Activated CD8-positive, alpha-beta T cell treated with anti-CD3 and anti-CD28 coated beads, Interleukin-2, amount 10 ng/mL, durations not matched to agents 7 days and 5 days (primary cell): ENCODE measurements at regions not wholly inside any gene's neighbourhood (a gene's known extent, or its start where the extent isn't known, plus 50 kb on each side); places are given as distances from the start of the nearest gene placed in this dataset.

Source experiments
- ATAC-seq: fragments of 150-1000 bp; cut with Tn5 transposase; one replicate; pipeline ENCODE4 v1.10.0; 2021; ENCODE audit warnings: moderate library complexity
- CTCF ChIA-PET: fragments of 350-600 bp; sonication (Branson Sonifier 250); formaldehyde crosslinking; loops from one replicate; lab custom pipeline; 2021; ENCODE audit warnings: antibody characterized with exemption; lab: Charles Lee
- POLR2A ChIA-PET: fragments of 350-600 bp; sonication (Branson Sonifier 250); formaldehyde crosslinking; loops from one replicate; lab custom pipeline; 2021; ENCODE audit warnings: antibody characterized with exemption; lab: Charles Lee
- DNase-seq: peaks from one replicate; pipeline ENCODE4 v3.0.0-alpha.2; 2020
- H3K27ac Mint-ChIP-seq: one replicate; pipeline ENCODE4 v1.8.0; 2021; ENCODE audit warnings: mild to moderate bottlenecking, mixed read lengths
- H3K27me3 Mint-ChIP-seq: one replicate; pipeline ENCODE4 v1.8.0; 2021; ENCODE audit warnings: low read depth, mixed read lengths
- H3K36me3 Mint-ChIP-seq: one replicate; pipeline ENCODE4 v1.8.0; 2021; ENCODE audit warnings: low read depth, mixed read lengths
- H3K4me1 Mint-ChIP-seq: one replicate; pipeline ENCODE4 v1.8.0; 2021; ENCODE audit warnings: low read depth, mixed read lengths
- H3K4me3 Mint-ChIP-seq: one replicate; pipeline ENCODE4 v1.8.0; 2021; ENCODE audit warnings: mild to moderate bottlenecking, mixed read lengths
- H3K9me3 Mint-ChIP-seq: one replicate; pipeline ENCODE4 v1.8.0; 2022; ENCODE audit warnings: mixed read lengths; ENCODE audit not compliant: insufficient read depth

DNA sequence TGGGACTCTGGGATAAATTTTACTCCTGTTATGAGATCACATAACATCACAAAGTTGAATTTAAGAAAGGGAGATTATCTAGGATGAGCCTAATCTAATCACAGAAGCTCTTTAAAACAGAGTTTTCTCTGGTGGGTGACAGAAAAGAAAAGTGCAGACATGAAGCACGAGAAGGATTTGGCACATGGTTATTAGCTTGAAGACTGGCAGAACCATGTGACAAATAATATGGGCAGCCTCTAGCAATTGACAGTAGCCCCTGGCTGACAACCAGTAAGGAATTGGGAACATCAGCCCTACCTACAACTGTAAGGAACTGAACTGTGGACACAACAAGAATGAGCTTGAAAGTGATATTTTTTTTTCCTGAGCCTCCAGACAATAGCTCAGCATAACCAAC lies 243.1 kb downstream of the HTR1A start:
- DNase-seq (no peak), ATAC-seq (no peak)
- Mint-ChIP-seq H3K4me3 (no peak overlapping the region), H3K27ac (no peak overlapping the region), H3K36me3 (no peaks in the 10 kb centered on the region), H3K4me1 (no peaks in the 10 kb centered on the region), H3K9me3 (peaks cover 12% of the 10 kb centered on the region), H3K27me3 (no peaks in the 10 kb centered on the region)
- ChIA-PET CTCF (no interaction called here), POLR2A (no interaction called here)

DNA sequence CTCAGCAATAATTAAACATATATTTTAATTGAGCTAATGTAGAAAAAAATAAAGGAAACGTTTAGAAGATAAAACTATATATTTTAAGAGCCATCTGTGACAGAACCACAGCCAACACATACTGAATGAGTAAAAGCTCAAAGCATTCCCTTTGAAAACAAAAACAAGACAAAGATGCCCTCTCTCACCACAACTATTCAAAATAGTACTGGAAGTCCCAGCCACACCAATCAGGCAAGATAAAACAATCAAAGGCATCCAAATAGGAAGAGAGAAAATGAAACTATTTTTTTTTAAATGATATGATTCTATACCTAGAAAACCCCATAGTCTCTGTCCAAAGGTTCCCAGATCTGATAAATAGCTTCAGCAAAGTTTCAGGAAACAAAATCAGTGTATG lies 262.0 kb downstream of the HTR1A start:
- H3K27me3 Mint-ChIP-seq, result no peaks in the 10 kb centered on the region
- no peaks in the 10 kb centered on the region for H3K4me1 Mint-ChIP-seq
- ATAC-seq (no peak), DNase-seq (no peak)
- POLR2A ChIA-PET, result no interaction called here
- no peaks in the 10 kb centered on the region for H3K9me3 Mint-ChIP-seq
- no peak overlapping the region for H3K27ac Mint-ChIP-seq
- no peak overlapping the region for H3K4me3 Mint-ChIP-seq
- CTCF ChIA-PET, result no interaction called here
- H3K36me3 Mint-ChIP-seq, result no peaks in the 10 kb centered on the region

DNA sequence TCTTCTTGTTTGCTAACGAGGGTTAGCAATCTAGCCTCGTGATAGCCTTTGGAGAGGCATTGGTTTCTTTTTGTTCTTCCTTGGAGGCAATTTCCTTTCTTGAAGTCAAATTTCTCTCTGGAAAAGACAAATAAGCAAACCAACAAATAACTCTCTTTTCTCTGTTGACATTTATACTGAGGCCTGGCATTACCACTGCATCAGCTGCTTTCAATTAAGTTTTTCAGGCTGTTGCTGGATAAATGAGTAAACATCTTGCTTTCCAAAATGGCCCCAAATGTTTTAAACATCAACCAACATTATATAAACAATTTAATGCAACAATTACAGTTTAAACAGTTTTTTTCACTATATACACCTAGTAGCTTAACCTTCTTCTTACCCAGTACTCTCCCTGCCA lies 264.4 kb downstream of the HTR1A start:
- ChIA-PET CTCF (no interaction called here), POLR2A (no interaction called here)
- Mint-ChIP-seq H3K36me3 (no peaks in the 10 kb centered on the region), H3K27ac (no peak overlapping the region), H3K27me3 (no peaks in the 10 kb centered on the region), H3K4me3 (no peak overlapping the region), H3K9me3 (peaks cover 4% of the 10 kb centered on the region), H3K4me1 (no peaks in the 10 kb centered on the region)
- DNase-seq (no peak), ATAC-seq (no peak)

DNA sequence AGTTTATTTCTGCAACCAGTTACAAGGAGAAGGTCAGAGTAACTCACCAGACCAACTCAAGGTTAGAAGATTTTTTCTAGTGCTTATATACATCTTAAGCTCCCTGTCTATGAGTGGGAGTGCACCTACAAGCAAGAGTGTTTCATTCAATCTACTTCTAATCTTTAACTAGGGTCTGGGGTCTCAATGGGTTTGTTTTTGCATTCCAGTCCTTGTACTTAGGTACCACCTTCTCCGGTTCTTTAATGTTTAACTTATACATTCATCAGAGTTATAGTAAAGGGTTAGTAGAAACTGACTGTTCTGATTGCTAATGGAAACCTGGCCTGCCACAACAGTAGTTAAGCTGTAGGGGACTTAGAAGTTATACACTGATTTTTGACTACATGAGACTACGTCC lies 271.7 kb downstream of the HTR1A start:
- H3K4me1 Mint-ChIP-seq, result no peaks in the 10 kb centered on the region
- DNase-seq (no peak), ATAC-seq (no peak)
- H3K9me3 Mint-ChIP-seq, result peaks cover 7% of the 10 kb centered on the region
- H3K4me3 Mint-ChIP-seq, result no peak overlapping the region
- ChIA-PET POLR2A (no interaction called here), CTCF (no interaction called here)
- H3K27me3 Mint-ChIP-seq, result no peaks in the 10 kb centered on the region
- no peaks in the 10 kb centered on the region for H3K36me3 Mint-ChIP-seq
- no peak overlapping the region for H3K27ac Mint-ChIP-seq

DNA sequence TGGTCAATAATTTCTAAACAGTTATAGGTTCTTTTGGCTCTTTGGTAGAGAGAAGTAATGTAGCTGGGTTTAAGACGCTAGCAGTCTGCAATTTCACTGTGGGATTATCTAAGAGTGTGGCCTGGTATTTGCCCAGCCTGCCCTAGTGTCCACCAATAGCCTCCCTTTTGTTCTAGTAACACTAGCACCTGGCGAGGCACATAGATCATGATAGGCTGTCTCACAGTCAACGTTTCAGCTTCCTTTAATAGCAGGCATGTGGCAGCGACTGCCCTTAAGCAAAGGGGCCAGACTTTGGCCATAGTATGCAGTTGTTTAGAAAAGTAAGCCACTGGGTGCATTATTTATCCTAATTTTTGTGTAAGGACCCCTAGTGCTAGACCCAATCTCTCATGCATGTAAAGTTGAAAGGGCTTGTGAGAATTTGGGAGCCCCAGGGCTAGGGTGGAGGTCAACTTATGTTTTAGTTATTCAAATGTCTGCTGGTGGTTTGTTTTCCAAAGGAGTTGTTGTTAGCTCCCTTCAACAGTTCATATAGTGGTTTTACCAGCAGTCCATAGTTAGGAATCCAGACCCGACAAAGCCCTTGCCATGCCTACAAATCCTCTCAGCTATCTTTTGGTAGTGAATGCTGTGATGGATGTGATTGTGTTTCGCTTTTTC lies 274.3 kb downstream of the HTR1A start:
- Mint-ChIP-seq H3K4me3 (no peak overlapping the region), H3K9me3 (peaks cover 6% of the 10 kb centered on the region), H3K36me3 (no peaks in the 10 kb centered on the region), H3K4me1 (no peaks in the 10 kb centered on the region), H3K27me3 (no peaks in the 10 kb centered on the region), H3K27ac (no peak overlapping the region)
- POLR2A ChIA-PET, result no interaction called here
- ATAC-seq (no peak), DNase-seq (no peak)
- CTCF ChIA-PET, result no interaction called here

DNA sequence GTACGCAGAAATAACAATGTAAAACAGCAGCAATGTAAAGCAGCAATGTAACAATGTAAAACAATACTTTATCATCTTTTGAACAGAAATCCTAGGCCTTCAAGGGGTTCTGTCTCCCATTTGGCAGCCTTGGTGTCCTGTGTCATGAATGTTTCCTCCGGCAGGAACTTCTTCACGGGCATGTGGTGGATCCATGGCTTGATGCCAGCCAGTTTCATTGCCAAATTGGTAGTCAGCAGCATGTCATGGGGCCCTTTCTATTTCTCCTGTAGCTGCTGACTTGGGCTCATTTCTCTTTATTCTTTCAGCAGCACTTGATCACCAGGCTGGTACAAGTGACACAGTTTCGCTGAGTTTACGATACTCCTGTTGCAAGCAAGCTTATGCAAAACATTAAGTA lies 275.3 kb downstream of the HTR1A start:
- Mint-ChIP-seq H3K4me3 (no peak overlapping the region), H3K27ac (no peak overlapping the region), H3K9me3 (peaks cover 6% of the 10 kb centered on the region), H3K27me3 (no peaks in the 10 kb centered on the region), H3K4me1 (no peaks in the 10 kb centered on the region), H3K36me3 (no peaks in the 10 kb centered on the region)
- DNase-seq, result no peak
- CTCF ChIA-PET, result no interaction called here
- POLR2A ChIA-PET, result no interaction called here
- no peak for ATAC-seq

DNA sequence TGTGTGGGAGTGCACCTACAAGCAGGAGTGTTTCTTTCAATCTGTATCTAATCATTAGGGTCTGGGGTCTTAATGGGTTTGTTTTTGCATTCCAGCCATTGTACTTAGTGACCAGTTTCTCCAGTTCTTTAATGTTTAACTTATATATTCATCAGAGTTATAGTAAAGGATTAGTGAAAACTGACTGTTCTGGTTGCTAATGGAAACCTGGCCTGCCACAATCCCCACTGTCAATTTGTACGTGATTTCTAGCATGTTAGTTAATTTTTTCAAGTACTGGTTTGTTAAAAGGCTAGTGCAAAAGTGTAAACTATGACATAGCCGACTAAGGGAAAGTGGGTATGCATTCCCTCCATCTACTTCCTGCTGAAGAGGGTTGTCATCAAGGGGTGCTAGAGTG lies 276.1 kb downstream of the HTR1A start:
- ChIA-PET POLR2A (no interaction called here), CTCF (no interaction called here)
- ATAC-seq (no peak), DNase-seq (no peak)
- Mint-ChIP-seq H3K27me3 (no peaks in the 10 kb centered on the region), H3K27ac (no peak overlapping the region), H3K9me3 (peaks cover 6% of the 10 kb centered on the region), H3K4me1 (no peaks in the 10 kb centered on the region), H3K36me3 (no peaks in the 10 kb centered on the region), H3K4me3 (no peak overlapping the region)

DNA sequence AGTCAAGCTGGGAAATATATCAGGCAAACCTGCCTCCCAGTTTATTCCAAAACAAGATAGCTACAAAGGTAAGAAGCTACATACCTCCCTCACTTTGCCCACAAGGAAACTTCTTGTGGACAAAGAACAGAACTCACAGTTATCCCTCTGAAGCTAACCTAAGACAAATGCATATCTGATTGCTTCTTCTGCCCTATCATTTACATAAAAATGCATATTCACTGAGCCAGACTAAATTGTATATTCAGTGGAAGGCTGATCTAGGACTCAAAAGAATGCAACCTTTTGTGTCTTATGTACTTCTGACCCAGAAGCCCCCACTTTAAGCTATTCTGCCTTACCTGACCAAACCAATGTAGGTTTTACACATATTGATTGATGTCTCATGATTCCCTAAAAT lies 276.8 kb downstream of the HTR1A start:
- ATAC-seq (no peak), DNase-seq (no peak)
- POLR2A ChIA-PET, result no interaction called here
- no peaks in the 10 kb centered on the region for H3K4me1 Mint-ChIP-seq
- no peaks in the 10 kb centered on the region for H3K27me3 Mint-ChIP-seq
- peaks cover 3% of the 10 kb centered on the region for H3K9me3 Mint-ChIP-seq
- H3K27ac Mint-ChIP-seq, result no peak overlapping the region
- H3K36me3 Mint-ChIP-seq, result no peaks in the 10 kb centered on the region
- no peak overlapping the region for H3K4me3 Mint-ChIP-seq
- CTCF ChIA-PET, result no interaction called here

DNA sequence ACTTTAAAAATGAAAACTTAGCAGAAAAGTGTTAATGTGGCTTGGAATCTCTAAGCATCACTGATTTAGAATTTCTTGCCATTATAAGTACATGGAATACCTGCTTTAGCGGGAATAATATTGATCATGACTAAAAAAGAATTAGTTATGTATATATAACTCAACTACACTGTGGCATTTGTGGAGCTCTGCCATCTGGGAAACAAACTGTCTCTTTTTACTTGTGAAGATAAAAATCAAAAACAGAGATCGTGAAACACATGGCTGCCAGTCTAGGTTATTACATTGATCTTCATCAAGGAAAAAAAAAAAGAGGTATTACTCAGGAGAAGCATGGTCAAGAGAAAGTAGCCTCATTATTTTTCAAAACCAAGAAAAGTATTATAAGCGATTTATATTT lies 287.4 kb downstream of the HTR1A start:
- Mint-ChIP-seq H3K4me1 (no peaks in the 10 kb centered on the region), H3K27me3 (no peaks in the 10 kb centered on the region), H3K4me3 (no peak overlapping the region), H3K36me3 (no peaks in the 10 kb centered on the region), H3K27ac (no peak overlapping the region), H3K9me3 (peaks cover 19% of the 10 kb centered on the region)
- ChIA-PET CTCF (no interaction called here), POLR2A (no interaction called here)
- ATAC-seq (no peak), DNase-seq (no peak)

DNA sequence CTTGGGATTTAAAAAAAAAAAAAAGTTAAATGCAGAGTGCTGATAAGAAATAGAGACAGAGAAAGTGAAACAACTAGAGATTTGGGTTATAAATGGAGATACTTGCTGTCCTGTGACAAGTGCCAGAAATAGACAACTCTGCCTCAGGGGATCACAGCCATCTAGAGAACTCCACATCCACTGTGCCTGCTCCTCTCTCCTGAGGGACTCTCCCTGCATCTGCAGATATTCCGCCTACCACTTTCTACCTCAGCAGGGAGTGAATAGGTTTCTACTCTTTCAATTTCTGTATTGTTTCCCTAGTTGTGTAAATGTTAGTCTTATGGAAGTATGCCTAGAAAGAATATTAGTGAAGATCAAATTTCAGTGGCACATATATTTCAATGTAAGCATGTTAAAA lies 307.2 kb downstream of the HTR1A start:
- no peak for DNase-seq
- Mint-ChIP-seq H3K4me3 (no peak overlapping the region), H3K36me3 (no peaks in the 10 kb centered on the region), H3K4me1 (no peaks in the 10 kb centered on the region), H3K27me3 (no peaks in the 10 kb centered on the region), H3K9me3 (peaks cover 13% of the 10 kb centered on the region), H3K27ac (no peak overlapping the region)
- ATAC-seq, result no peak
- POLR2A ChIA-PET, result no interaction called here
- CTCF ChIA-PET, result no interaction called here

DNA sequence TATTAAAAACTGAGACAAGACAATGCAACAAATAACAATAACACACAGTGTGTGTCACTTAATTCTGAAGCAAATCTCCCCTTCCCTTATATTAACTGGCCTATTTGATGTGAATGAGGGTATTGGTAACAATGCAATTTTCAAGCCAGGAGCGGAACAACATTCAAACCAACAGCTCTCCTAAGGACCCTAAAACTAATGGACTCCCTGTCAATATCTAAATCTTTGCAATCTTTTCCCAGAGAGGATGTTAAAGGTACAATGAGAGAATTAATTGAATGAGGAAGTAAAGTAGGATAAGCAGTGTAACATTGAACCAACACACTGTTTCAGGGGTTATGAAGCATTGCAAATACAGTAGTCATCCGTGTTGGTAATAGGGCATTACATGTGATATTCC lies 311.7 kb downstream of the HTR1A start:
- ChIA-PET CTCF (no interaction called here), POLR2A (no interaction called here)
- DNase-seq, result no peak
- H3K36me3 Mint-ChIP-seq, result no peaks in the 10 kb centered on the region
- H3K9me3 Mint-ChIP-seq, result no peaks in the 10 kb centered on the region
- H3K27me3 Mint-ChIP-seq, result no peaks in the 10 kb centered on the region
- ATAC-seq, result no peak
- no peak overlapping the region for H3K4me3 Mint-ChIP-seq
- no peaks in the 10 kb centered on the region for H3K4me1 Mint-ChIP-seq
- H3K27ac Mint-ChIP-seq, result no peak overlapping the region

DNA sequence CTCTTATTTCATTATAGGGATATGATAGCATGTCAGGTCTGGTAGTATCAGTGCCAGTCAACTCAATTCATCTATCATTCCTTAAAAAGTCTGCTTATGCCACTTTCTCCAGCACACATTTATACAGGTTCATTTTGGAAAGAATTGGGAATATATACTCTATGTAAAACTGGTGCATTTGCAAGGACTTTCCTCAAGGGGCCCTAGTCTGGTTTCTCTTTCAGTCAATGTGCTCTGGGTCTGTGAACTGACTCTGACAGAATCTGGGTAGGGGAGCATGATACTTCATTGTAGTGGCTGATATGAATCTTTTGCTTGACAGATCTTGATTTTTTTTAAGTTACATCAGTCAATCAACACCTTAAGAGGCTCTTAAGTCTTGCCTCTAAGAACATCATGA lies 313.9 kb downstream of the HTR1A start:
- no peaks in the 10 kb centered on the region for H3K36me3 Mint-ChIP-seq
- no peak for ATAC-seq

DNA sequence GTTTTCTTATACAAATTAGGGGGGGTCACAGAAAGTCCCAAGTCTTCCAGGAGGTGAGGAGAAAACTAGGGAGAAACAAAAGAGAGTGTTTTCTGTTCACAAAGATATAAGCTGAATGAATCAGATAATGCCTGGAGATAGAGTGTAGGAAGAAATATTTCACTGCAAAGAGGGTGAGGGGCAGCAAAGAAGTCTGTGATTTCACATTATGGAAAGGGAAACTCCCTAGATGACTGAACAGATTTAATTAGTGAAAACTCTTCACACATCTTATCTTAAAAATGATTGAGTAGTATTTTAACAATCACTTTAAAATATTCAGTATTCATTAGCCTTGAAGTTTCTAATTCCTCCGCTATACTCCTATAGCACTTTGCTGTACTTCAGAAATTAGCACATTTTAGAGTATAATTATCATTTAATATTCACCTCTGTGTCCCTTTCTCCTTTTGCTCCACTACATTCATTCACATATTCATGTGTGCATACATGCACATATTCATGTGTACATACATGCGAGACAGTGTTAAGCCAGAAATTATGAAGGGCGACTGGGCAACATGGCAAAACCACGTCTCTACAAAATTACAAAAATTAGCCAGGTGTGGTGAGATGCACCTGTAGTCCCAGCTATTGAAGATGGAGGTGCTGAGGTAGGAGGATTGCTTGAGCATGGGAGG lies 332.2 kb downstream of the HTR1A start:
- H3K4me3 Mint-ChIP-seq, result no peak overlapping the region
- POLR2A ChIA-PET, result no interaction called here
- peaks cover 14% of the 10 kb centered on the region for H3K9me3 Mint-ChIP-seq
- DNase-seq (no peak), ATAC-seq (no peak)
- H3K27ac Mint-ChIP-seq, result no peak overlapping the region
- H3K27me3 Mint-ChIP-seq, result no peaks in the 10 kb centered on the region
- no peaks in the 10 kb centered on the region for H3K36me3 Mint-ChIP-seq
- CTCF ChIA-PET, result no interaction called here
- no peaks in the 10 kb centered on the region for H3K4me1 Mint-ChIP-seq

More for the DNA sequence above, 313.9 kb downstream of the HTR1A start:
- ChIA-PET POLR2A (no interaction called here), CTCF (no interaction called here)
- Mint-ChIP-seq H3K27ac (no peak overlapping the region), H3K27me3 (no peaks in the 10 kb centered on the region), H3K9me3 (no peaks in the 10 kb centered on the region), H3K4me1 (no peaks in the 10 kb centered on the region), H3K4me3 (no peak overlapping the region)
- no peak for DNase-seq
